GM12878 (cell line): ENCODE measurements at regions not wholly inside any gene's neighbourhood (a gene's known extent, or its start where the extent isn't known, plus 50 kb on each side); places are given as distances from the start of the nearest gene placed in this dataset.

Source experiments
- ATAC-seq: fragments of 200-7000 bp; cut with Tn5 transposase; 3 replicates; pipeline ENCODE4 v1.9.1; 2020; ENCODE audit warnings: mild to moderate bottlenecking, moderate library complexity
- BruUV-seq: library from RNA; stranded (reverse); fragments of 400-500 nt; replicated peaks from 2 replicates; lab custom pipeline; 2021; lab: Mats Ljungman, UMichigan
- CTCF ChIA-PET: fragments of 300-600 bp; sonication (Branson Sonifier 250); formaldehyde crosslinking; extraction: SDS; loops from one replicate; lab custom pipeline; 2021; ENCODE audit warnings: inconsistent platforms; lab: Yijun Ruan, JAX
- POLR2A ChIA-PET: fragments of 350-600 bp; formaldehyde crosslinking; extraction: SDS; loops from one replicate; lab custom pipeline; 2021; ENCODE audit warnings: inconsistent platforms; lab: Charles Lee
- RAD21 ChIA-PET: fragments of 300-600 bp; sonication (Branson Sonifier 250); formaldehyde crosslinking; loops from one replicate; lab custom pipeline; 2023; ENCODE audit warnings: antibody characterized with exemption; ENCODE audit not compliant: unreplicated experiment; lab: Charles Lee
- SMC1A ChIA-PET: fragments of 300-600 bp; sonication (Branson Sonifier 250); formaldehyde crosslinking; loops from one replicate; lab custom pipeline; 2023; ENCODE audit not compliant: unreplicated experiment, uncharacterized antibody; lab: Charles Lee
- DNase-seq: peaks from one replicate; pipeline ENCODE4 v3.0.0-alpha.2; 2011; ENCODE audit warnings: low read depth, low spot score
- FAIRE-seq: peaks from 3 replicates; lab custom pipeline; 2011; peaks lifted over from hg19 to GRCh38; lab: Jason Lieb, UNC
- H2AFZ ChIP-seq: 2 replicates; pipeline ENCODE4 v1.6.0; 2011; ENCODE audit warnings: low read depth, low read length, control low read depth; ENCODE audit not compliant: control insufficient read depth
- H3K27ac ChIP-seq: 2 replicates; pipeline ENCODE4 v1.5.1; 2011; ENCODE audit warnings: control low read depth; ENCODE audit not compliant: control insufficient read depth, insufficient read depth
- H3K27me3 ChIP-seq, 2 experiments: replicated peaks in 1 of 2; 2 replicates each; pipeline versions ENCODE4 v1.6.0 to v1.6.1; 2011; ENCODE audit warnings: low read length in 1 of 2; ENCODE audit not compliant: control insufficient read depth in 2 of 2, insufficient read depth in 2 of 2
- H3K36me3 ChIP-seq, 2 experiments: 2 replicates each; pipeline ENCODE4 v1.5.1; 2011; ENCODE audit warnings: low read length in 1 of 2; ENCODE audit not compliant: control insufficient read depth in 2 of 2, insufficient read depth in 2 of 2
- H3K4me1 ChIP-seq: 2 replicates; pipeline ENCODE4 v1.6.1; 2011; ENCODE audit warnings: mild to moderate bottlenecking, low read length, moderate library complexity, mixed read lengths; ENCODE audit not compliant: control insufficient read depth, insufficient read depth
- H3K4me2 ChIP-seq: 2 replicates; pipeline ENCODE4 v1.6.0; 2011; ENCODE audit warnings: control low read depth; ENCODE audit not compliant: control insufficient read depth, insufficient read depth
- H3K4me3 ChIP-seq: fragments of 200-600 bp; sonication (generic); 2 replicates; pipeline ENCODE4 v1.5.1; 2016
- H3K79me2 ChIP-seq: 2 replicates; pipeline ENCODE4 v1.6.0; 2011; ENCODE audit warnings: low read length; ENCODE audit not compliant: control insufficient read depth, insufficient read depth
- H3K9ac ChIP-seq: 2 replicates; pipeline ENCODE4 v1.8.0; 2011; ENCODE audit warnings: low read length, control low read depth, mixed read lengths; ENCODE audit not compliant: control insufficient read depth, insufficient read depth
- H3K9me3 ChIP-seq: replicated peaks from 3 replicates; pipeline ENCODE4 v1.5.1; 2011; ENCODE audit warnings: mild to moderate bottlenecking, low read length; ENCODE audit not compliant: control insufficient read depth, insufficient read depth
- H4K20me1 ChIP-seq: 2 replicates; pipeline ENCODE4 v1.6.0; 2011; ENCODE audit not compliant: control insufficient read depth, insufficient read depth
- ATF3 ChIP-seq: IDR thresholded peaks from 2 replicates; pipeline ENCODE4 v1.6.1; 2011; ENCODE audit warnings: low read depth, mild to moderate bottlenecking, low read length, moderate library complexity, borderline replicate concordance; ENCODE audit errors: extremely low read depth
- CBX3 ChIP-seq: fragments of 200-600 bp; sonication (generic); IDR thresholded peaks from 2 replicates; pipeline ENCODE4 v1.6.1; 2016; ENCODE audit warnings: low read depth, borderline replicate concordance
- E2F8 ChIP-seq: fragments of 450-650 bp; IDR thresholded peaks from 2 replicates; pipeline ENCODE4 v1.6.1; 2018; ENCODE audit warnings: mild to moderate bottlenecking, low read depth, moderate library complexity; ENCODE audit not compliant: partially characterized antibody
- YBX1 ChIP-seq: fragments of 450-650 bp; IDR thresholded peaks from 2 replicates; pipeline ENCODE4 v1.6.1; 2016; ENCODE audit warnings: antibody characterized with exemption
- ZBTB11 ChIP-seq: fragments of 450-650 bp; formaldehyde crosslinking; IDR thresholded peaks from 2 replicates; pipeline ENCODE4 v1.5.0; 2022; ENCODE audit warnings: mild to moderate bottlenecking, missing genetic modification characterization
- WGBS: methylation state at CpG from one replicate; pipeline ENCODE4 v1.1.6; 2016; ENCODE audit warnings: low lambda C conversion rate; ENCODE audit not compliant: insufficient replicate concordance, insufficient coverage; ENCODE audit errors: missing lambda C conversion rate; 5-methylcytosine and 5-hydroxymethylcytosine counted together
- in situ Hi-C: fragments of 300-500 bp; cut with MboI; formaldehyde crosslinking; loops from 9 replicates; pipeline ENCODE4 v1.14.3; 2018; ENCODE audit warnings: mixed read lengths
- intact Hi-C: fragments of 100-400 bp; cut with micrococcal nuclease; formaldehyde crosslinking; loops from one replicate; pipeline ENCODE4 v1.14.2; 2022; ENCODE audit not compliant: unreplicated experiment

GRCh38 chr2:16015210-16015902 lies 75.0 kb downstream of the MYCN start (continued):
- TF ChIP-seq ZBTB11 (no peak), YBX1 (no peak)

- H2AFZ ChIP-seq, result no peak overlapping the region
- no peak overlapping the region for H3K27ac ChIP-seq
- FAIRE-seq (no peak), DNase-seq (no peak), ATAC-seq (no peak)
- peaks cover 2 to 6% of the 10 kb centered on the region in 2 experiments for H3K27me3 ChIP-seq
- in situ Hi-C loops, result no loop called here
- no peaks in the 10 kb centered on the region for H3K79me2 ChIP-seq
- CTCF ChIA-PET, result no interaction called here
- H3K9me3 ChIP-seq, result no peaks in the 10 kb centered on the region
- POLR2A ChIA-PET, result no interaction called here
- SMC1A ChIA-PET, result no interaction called here
- intact Hi-C loops, result no loop called here
- RAD21 ChIA-PET, result no interaction called here
- no peak overlapping the region for H3K4me2 ChIP-seq
- no peak for TF ChIP-seq CBX3
- no peak for TF ChIP-seq ATF3
- TF ChIP-seq E2F8, result no peak
- 47% methylated on average over 2 of the region's 3 CpGs for WGBS
- no peak overlapping the region for H3K9ac ChIP-seq
- BruUV-seq, result no TSS peak
- H3K4me3 ChIP-seq, result no peak overlapping the region
- H3K36me3 ChIP-seq, result no peaks in the 10 kb centered on the region
- H3K4me1 ChIP-seq, result no peaks in the 10 kb centered on the region
- no peaks in the 10 kb centered on the region for H4K20me1 ChIP-seq
Observed at GRCh38 chr2:16014802-16015201, 74.5 kb downstream of the MYCN start.
